ENCODE measurements at regions not wholly inside any gene's neighbourhood (a gene's known extent, or its start where the extent isn't known, plus 50 kb on each side); places are given as distances from the start of the nearest gene placed in this dataset.

GRCh38 chr4:156581282-156582063 is 390.1 kb downstream of the PDGFC start:
- no peak for TF ChIP-seq CTCF (conservative IDR thresholded peaks at IDR 0.05; ENCODE audit: control insufficient read depth, insufficient read depth, low read depth, low read length)
- H3K4me3 ChIP-seq (ENCODE audit: control insufficient read depth, low read depth, low read length) = no peak overlapping the region
- no peak for DNase-seq (ENCODE audit: low read depth)

GRCh38 chr4:156578713-156579112 is 392.9 kb downstream of the PDGFC start:
- TF ChIP-seq CTCF (conservative IDR thresholded peaks at IDR 0.05; ENCODE audit: control insufficient read depth, insufficient read depth, low read depth, low read length) = no peak
- no peak for DNase-seq (ENCODE audit: low read depth)
- no peak overlapping the region for H3K4me3 ChIP-seq (ENCODE audit: control insufficient read depth, low read depth, low read length)

GRCh38 chr4:156578005-156578404 is 393.6 kb downstream of the PDGFC start:
- TF ChIP-seq CTCF (conservative IDR thresholded peaks at IDR 0.05; ENCODE audit: control insufficient read depth, insufficient read depth, low read depth, low read length) = no peak
- no peak overlapping the region for H3K4me3 ChIP-seq (ENCODE audit: control insufficient read depth, low read depth, low read length)
- no peak for DNase-seq (ENCODE audit: low read depth)

- no peak for TF ChIP-seq CTCF (conservative IDR thresholded peaks at IDR 0.05; ENCODE audit: control insufficient read depth, insufficient read depth, low read depth, low read length)
- H3K4me3 ChIP-seq (ENCODE audit: control insufficient read depth, low read depth, low read length) = no peak overlapping the region
- DNase-seq (ENCODE audit: low read depth) = no peak
Observed at GRCh38 chr4:156576946-156577345, 394.7 kb downstream of the PDGFC start.

- no peak for TF ChIP-seq CTCF (conservative IDR thresholded peaks at IDR 0.05; ENCODE audit: control insufficient read depth, insufficient read depth, low read depth, low read length)
- H3K4me3 ChIP-seq (ENCODE audit: control insufficient read depth, low read depth, low read length) = no peak overlapping the region
- DNase-seq (ENCODE audit: low read depth) = no peak
Observed at GRCh38 chr4:156575430-156576073, 396.0 kb downstream of the PDGFC start.

- no peak for TF ChIP-seq CTCF (conservative IDR thresholded peaks at IDR 0.05; ENCODE audit: control insufficient read depth, insufficient read depth, low read depth, low read length)
- H3K4me3 ChIP-seq (ENCODE audit: control insufficient read depth, low read depth, low read length) = no peak overlapping the region
- DNase-seq (ENCODE audit: low read depth) = no peak
Observed at GRCh38 chr4:156571146-156571545, 400.5 kb downstream of the PDGFC start.

Data from fibroblast of mammary gland (primary cell).